Kidney (tissue), 13 donors: ENCODE measurements at regions not wholly inside any gene's neighbourhood (a gene's known extent, or its start where the extent isn't known, plus 50 kb on each side); places are given as distances from the start of the nearest gene placed in this dataset.

Experiments used
- DNase-seq, 5 donors: peaks; one replicate each; pipeline ENCODE4 v3.0.0-alpha.2; 2013 to 2020
- FAIRE-seq: peaks from 2 replicates; lab custom pipeline; 2012; peaks lifted over from hg19 to GRCh38; lab: Jason Lieb, UNC
- H3K27ac ChIP-seq, 2 donors: one replicate each; pipeline ENCODE4 v1.7.0; 2013; ENCODE audit warnings: low read depth in 2 of 2, low read length in 2 of 2, inconsistent platforms in 1 of 2
- H3K27me3 ChIP-seq: one replicate; pipeline ENCODE4 v1.7.1; 2013; ENCODE audit warnings: low read length, inconsistent platforms; ENCODE audit not compliant: control insufficient read depth, insufficient read depth
- H3K36me3 ChIP-seq, 3 donors: one replicate each; pipeline versions ENCODE4 v1.7.0 to v1.7.1; 2013; ENCODE audit warnings: low read length in 3 of 3, control low read depth in 1 of 3, inconsistent platforms in 1 of 3; ENCODE audit not compliant: insufficient read depth in 3 of 3, control insufficient read depth in 2 of 3
- H3K4me1 ChIP-seq, 3 donors: one replicate each; pipeline versions ENCODE4 v1.7.0 to v1.7.1; 2013; ENCODE audit warnings: low read length in 3 of 3, inconsistent platforms in 1 of 3, low read depth in 1 of 3; ENCODE audit not compliant: control insufficient read depth in 2 of 3, insufficient read depth in 2 of 3
- H3K4me3 ChIP-seq, 3 donors: one replicate each; pipeline versions ENCODE4 v1.7.0 to v1.8.1; 2013; ENCODE audit warnings: low read length in 3 of 3, control low read depth in 1 of 3, inconsistent platforms in 1 of 3
- H3K9ac ChIP-seq, 3 donors: one replicate each; pipeline versions ENCODE4 v1.7.0 to v1.7.1; 2013; ENCODE audit warnings: low read length in 3 of 3, control low read depth in 1 of 3, inconsistent platforms in 1 of 3
- H3K9me3 ChIP-seq, 3 donors: one replicate each; pipeline versions ENCODE4 v1.7.0 to v1.7.1; 2013; ENCODE audit warnings: low read length in 3 of 3, control low read depth in 1 of 3, inconsistent platforms in 1 of 3; ENCODE audit not compliant: control insufficient read depth in 2 of 3, insufficient read depth in 1 of 3
- CTCF ChIP-seq: IDR thresholded peaks from 3 replicates; pipeline ENCODE4 v1.5.1; 2012; ENCODE audit warnings: mild to moderate bottlenecking, moderate library complexity, borderline replicate concordance; ENCODE audit not compliant: insufficient read depth; ENCODE audit errors: extremely low read depth
- intact Hi-C: fragments of 100-400 bp; cut with DNase I; formaldehyde crosslinking; loops from one replicate; pipeline ENCODE4 v1.11.1; 2022
- donor health status: control.
- donor health status: control.
- donor health status: control.
- donor health status: control.
- donor health status: control.
- donor health status: DM: yes; HTN: yes; CAD: no.
- donor health status: Normal renal cell carcinoma (clear cell type).

- Histone ChIP-seq H3K9me3 (no peaks in the 10 kb centered on the region), H3K27me3 (no peaks in the 10 kb centered on the region), H3K9ac (no peak overlapping the region), H3K36me3 (no peaks in the 10 kb centered on the region), H3K27ac (no peak overlapping the region), H3K4me3 (no peak overlapping the region), H3K4me1 (no peaks in the 10 kb centered on the region)
- FAIRE-seq (no peak), DNase-seq (no peak)
- intact Hi-C loops, result no loop called here
- TF ChIP-seq CTCF, result no peak
Observed at GRCh38 chr17:83019376-83019775, 60.0 kb upstream of the METRNL start.

GRCh38 chr17:83024218-83024971 is 55.0 kb upstream of the METRNL start:
- FAIRE-seq (no peak), DNase-seq (no peak)
- TF ChIP-seq CTCF, result no peak
- Histone ChIP-seq H3K36me3 (no peaks in the 10 kb centered on the region), H3K27ac (no peak overlapping the region), H3K4me3 (no peak overlapping the region), H3K9me3 (no peaks in the 10 kb centered on the region), H3K4me1 (no peaks in the 10 kb centered on the region), H3K9ac (no peak overlapping the region), H3K27me3 (no peaks in the 10 kb centered on the region)
- intact Hi-C loops, result no loop called here

GRCh38 chr17:83025636-83026280 is 53.7 kb upstream of the METRNL start:
- no peak for TF ChIP-seq CTCF
- no peak overlapping the region for H3K9ac ChIP-seq
- no peak for DNase-seq
- no peaks in the 10 kb centered on the region for H3K4me1 ChIP-seq
- H3K36me3 ChIP-seq, result no peaks in the 10 kb centered on the region
- H3K27me3 ChIP-seq, result no peaks in the 10 kb centered on the region
- no peak for FAIRE-seq
- no peak overlapping the region for H3K27ac ChIP-seq
- no peaks in the 10 kb centered on the region for H3K9me3 ChIP-seq
- no peak overlapping the region for H3K4me3 ChIP-seq
- intact Hi-C loops, result no loop called here
